ENCODE measurements at regions not wholly inside any gene's neighbourhood (a gene's known extent, or its start where the extent isn't known, plus 50 kb on each side); places are given as distances from the start of the nearest gene placed in this dataset.

GRCh38 chr2:103734911-103735310 is 973.1 kb downstream of the TMEM182 start:
- Mint-ChIP-seq H3K27ac (no peak overlapping the region), H3K4me1 (no peaks in the 10 kb centered on the region), H3K36me3 (peaks cover 1% of the 10 kb centered on the region), H3K4me3 (no peak overlapping the region), H3K27me3 (no peaks in the 10 kb centered on the region), H3K9me3 (peaks cover 8 to 31% (median 10%) of the 10 kb centered on the region in 3 donors)

GRCh38 chr2:103738108-103738507 is 976.3 kb downstream of the TMEM182 start:
- H3K4me1 Mint-ChIP-seq: no peaks in the 10 kb centered on the region
- no peak overlapping the region for H3K4me3 Mint-ChIP-seq
- H3K27me3 Mint-ChIP-seq: peaks cover 2% of the 10 kb centered on the region
- H3K27ac Mint-ChIP-seq: no peak overlapping the region
- peaks cover 1% of the 10 kb centered on the region for H3K36me3 Mint-ChIP-seq
- peaks cover 6 to 13% (median 9%) of the 10 kb centered on the region in 3 donors for H3K9me3 Mint-ChIP-seq

- H3K9me3 Mint-ChIP-seq: peaks cover 4 to 14% (median 7%) of the 10 kb centered on the region in 3 donors
- H3K4me1 Mint-ChIP-seq: no peaks in the 10 kb centered on the region
- H3K27ac Mint-ChIP-seq: no peak overlapping the region
- H3K4me3 Mint-ChIP-seq: no peak overlapping the region
- H3K36me3 Mint-ChIP-seq: peaks cover 1% of the 10 kb centered on the region
- peaks cover 2% of the 10 kb centered on the region for H3K27me3 Mint-ChIP-seq
Observed at GRCh38 chr2:103738606-103739005, 976.8 kb downstream of the TMEM182 start.

- H3K27ac Mint-ChIP-seq: no peak overlapping the region
- no peak overlapping the region for H3K4me3 Mint-ChIP-seq
- peaks cover 1% of the 10 kb centered on the region for H3K36me3 Mint-ChIP-seq
Observed at GRCh38 chr2:103739186-103739585, 977.4 kb downstream of the TMEM182 start.

GRCh38 chr2:103739921-103740320 is 978.1 kb downstream of the TMEM182 start:
- Mint-ChIP-seq H3K27me3 (peaks cover 2% of the 10 kb centered on the region), H3K9me3 (peaks cover 0 to 13% (median 3%) of the 10 kb centered on the region in 3 donors), H3K4me1 (no peaks in the 10 kb centered on the region), H3K4me3 (no peak overlapping the region), H3K36me3 (peaks cover 1% of the 10 kb centered on the region), H3K27ac (no peak overlapping the region)

More at GRCh38 chr2:103739186-103739585, 977.4 kb downstream of the TMEM182 start:
- Mint-ChIP-seq H3K9me3 (peaks cover 3 to 13% (median 4%) of the 10 kb centered on the region in 3 donors), H3K4me1 (no peaks in the 10 kb centered on the region), H3K27me3 (peaks cover 2% of the 10 kb centered on the region)

GRCh38 chr2:103740631-103741030 is 978.8 kb downstream of the TMEM182 start:
- Mint-ChIP-seq H3K36me3 (peaks cover 1% of the 10 kb centered on the region), H3K9me3 (peaks cover 0 to 13% (median 3%) of the 10 kb centered on the region in 3 donors), H3K27me3 (peaks cover 2% of the 10 kb centered on the region), H3K4me3 (no peak overlapping the region), H3K27ac (no peak overlapping the region), H3K4me1 (no peaks in the 10 kb centered on the region)

GRCh38 chr2:103743195-103743594 is 981.4 kb downstream of the TMEM182 start:
- Mint-ChIP-seq H3K36me3 (peaks cover 2% of the 10 kb centered on the region), H3K4me3 (no peak overlapping the region), H3K9me3 (peaks cover 0 to 10% (median 6%) of the 10 kb centered on the region in 3 donors), H3K27ac (no peak overlapping the region), H3K27me3 (peaks cover 2% of the 10 kb centered on the region), H3K4me1 (no peaks in the 10 kb centered on the region)

GRCh38 chr2:103754530-103754929 is 992.7 kb downstream of the TMEM182 start:
- Mint-ChIP-seq H3K4me3 (no peak overlapping the region), H3K36me3 (no peaks in the 10 kb centered on the region), H3K9me3 (peaks cover 4 to 10% (median 4%) of the 10 kb centered on the region in 3 donors), H3K27me3 (no peaks in the 10 kb centered on the region), H3K4me1 (no peaks in the 10 kb centered on the region), H3K27ac (no peak overlapping the region)

GRCh38 chr2:103773884-103774283 is 1012.1 kb downstream of the TMEM182 start:
- no peaks in the 10 kb centered on the region for H3K27me3 Mint-ChIP-seq
- H3K9me3 Mint-ChIP-seq: peaks cover 0 to 6% (median 5%) of the 10 kb centered on the region in 3 donors
- H3K36me3 Mint-ChIP-seq: no peaks in the 10 kb centered on the region
- H3K4me1 Mint-ChIP-seq: no peaks in the 10 kb centered on the region
- no peak overlapping the region for H3K27ac Mint-ChIP-seq
- H3K4me3 Mint-ChIP-seq: no peak overlapping the region

GRCh38 chr2:103780088-103780702 is 1018.4 kb downstream of the TMEM182 start:
- Mint-ChIP-seq H3K36me3 (no peaks in the 10 kb centered on the region), H3K4me3 (no peak overlapping the region), H3K27me3 (no peaks in the 10 kb centered on the region), H3K4me1 (no peaks in the 10 kb centered on the region), H3K9me3 (peaks cover 5 to 7% (median 6%) of the 10 kb centered on the region in 3 donors), H3K27ac (no peak overlapping the region)

GRCh38 chr2:103781313-103781712 is 1019.5 kb downstream of the TMEM182 start:
- Mint-ChIP-seq H3K4me1 (no peaks in the 10 kb centered on the region), H3K27ac (no peak overlapping the region), H3K27me3 (no peaks in the 10 kb centered on the region), H3K4me3 (no peak overlapping the region), H3K9me3 (peaks cover 2 to 7% (median 5%) of the 10 kb centered on the region in 3 donors), H3K36me3 (no peaks in the 10 kb centered on the region)

GRCh38 chr2:103784261-103784660 is 1022.4 kb downstream of the TMEM182 start:
- peaks cover 0 to 7% (median 5%) of the 10 kb centered on the region in 3 donors for H3K9me3 Mint-ChIP-seq
- no peaks in the 10 kb centered on the region for H3K4me1 Mint-ChIP-seq
- no peak overlapping the region for H3K4me3 Mint-ChIP-seq
- H3K36me3 Mint-ChIP-seq: no peaks in the 10 kb centered on the region
- no peak overlapping the region for H3K27ac Mint-ChIP-seq
- H3K27me3 Mint-ChIP-seq: no peaks in the 10 kb centered on the region

GRCh38 chr2:103785432-103785831 is 1023.6 kb downstream of the TMEM182 start:
- Mint-ChIP-seq H3K36me3 (no peaks in the 10 kb centered on the region), H3K4me1 (no peaks in the 10 kb centered on the region), H3K9me3 (peaks cover 0 to 7% (median 5%) of the 10 kb centered on the region in 3 donors), H3K27me3 (no peaks in the 10 kb centered on the region), H3K4me3 (no peak overlapping the region), H3K27ac (no peak overlapping the region)

GRCh38 chr2:103785956-103786355 is 1024.1 kb downstream of the TMEM182 start:
- Mint-ChIP-seq H3K27me3 (no peaks in the 10 kb centered on the region), H3K4me1 (no peaks in the 10 kb centered on the region), H3K27ac (no peak overlapping the region), H3K36me3 (no peaks in the 10 kb centered on the region), H3K4me3 (no peak overlapping the region), H3K9me3 (peaks cover 2 to 7% (median 7%) of the 10 kb centered on the region in 3 donors)

GRCh38 chr2:103788389-103788788 is 1026.6 kb downstream of the TMEM182 start:
- Mint-ChIP-seq H3K27me3 (no peaks in the 10 kb centered on the region), H3K4me3 (no peak overlapping the region), H3K36me3 (no peaks in the 10 kb centered on the region), H3K9me3 (peaks cover 2 to 3% (median 3%) of the 10 kb centered on the region in 3 donors), H3K27ac (no peak overlapping the region), H3K4me1 (no peaks in the 10 kb centered on the region)

- Mint-ChIP-seq H3K4me1 (no peaks in the 10 kb centered on the region), H3K4me3 (no peak overlapping the region), H3K27ac (no peak overlapping the region), H3K27me3 (no peaks in the 10 kb centered on the region), H3K9me3 (peaks cover 2 to 3% (median 3%) of the 10 kb centered on the region in 3 donors), H3K36me3 (no peaks in the 10 kb centered on the region)
Observed at GRCh38 chr2:103788951-103789350, 1027.1 kb downstream of the TMEM182 start.

Data from IgD-negative memory B cell (primary cell).